Keratinocyte (primary cell): ENCODE measurements at regions not wholly inside any gene's neighbourhood (a gene's known extent, or its start where the extent isn't known, plus 50 kb on each side); places are given as distances from the start of the nearest gene placed in this dataset.
A peak's percentile ranks its signal among the peaks of the same experiment; 100 is the strongest.

Source experiments
- DNase-seq: peaks from one replicate; pipeline ENCODE4 v3.0.0-alpha.2; 2011; ENCODE audit warnings: low read depth, missing footprints, low spot score
- FAIRE-seq: peaks from 2 replicates; lab custom pipeline; 2011; peaks lifted over from hg19 to GRCh38; lab: Jason Lieb, UNC
- H2AFZ ChIP-seq: 2 replicates; pipeline ENCODE4 v1.6.0; 2012; ENCODE audit warnings: low read length, control low read depth, inconsistent platforms; ENCODE audit not compliant: control insufficient read depth
- H3K27ac ChIP-seq: 2 replicates; pipeline ENCODE4 v1.5.1; 2011; ENCODE audit warnings: low read length; ENCODE audit not compliant: control insufficient read depth, insufficient read depth
- H3K27me3 ChIP-seq: 3 replicates; pipeline ENCODE4 v1.6.0; 2011; ENCODE audit warnings: low read length; ENCODE audit not compliant: control insufficient read depth, insufficient read depth; ENCODE audit errors: extremely low read depth
- H3K36me3 ChIP-seq, 2 experiments: 2 replicates in 1 of 2; 3 replicates in 1 of 2; pipeline ENCODE4 v1.5.1; 2011; ENCODE audit warnings: low read length in 2 of 2, mild to moderate bottlenecking in 1 of 2; ENCODE audit not compliant: control insufficient read depth in 2 of 2, insufficient read depth in 2 of 2; ENCODE audit errors: extremely low read depth in 1 of 2
- H3K4me1 ChIP-seq: 3 replicates; pipeline ENCODE4 v1.5.1; 2011; ENCODE audit warnings: low read length; ENCODE audit not compliant: control insufficient read depth, insufficient read depth; ENCODE audit errors: extremely low read depth
- H3K4me2 ChIP-seq: 3 replicates; pipeline ENCODE4 v1.6.0; 2011; ENCODE audit warnings: low read depth, low read length; ENCODE audit not compliant: control insufficient read depth, insufficient read depth; ENCODE audit errors: extremely low read depth
- H3K4me3 ChIP-seq, 3 experiments: fragments of 200-600 bp in 1 of 3; sonication (generic) in 1 of 3; 2 replicates in 2 of 3; 3 replicates in 1 of 3; pipeline ENCODE4 v1.5.1; 2011 to 2016; ENCODE audit warnings: low read length in 3 of 3, mild to moderate bottlenecking in 3 of 3, control low read depth in 2 of 3, inconsistent platforms in 1 of 3, low read depth in 1 of 3, mixed read lengths in 1 of 3, mixed run types in 1 of 3, moderate library complexity in 1 of 3; ENCODE audit not compliant: control insufficient read depth in 2 of 3, insufficient read depth in 2 of 3; ENCODE audit errors: extremely low read depth in 1 of 3
- H3K79me2 ChIP-seq: 2 replicates; pipeline ENCODE4 v1.6.0; 2012; ENCODE audit warnings: low read length; ENCODE audit not compliant: control insufficient read depth, insufficient read depth
- H3K9ac ChIP-seq: 3 replicates; pipeline ENCODE4 v1.6.0; 2011; ENCODE audit warnings: low read length; ENCODE audit not compliant: control insufficient read depth, insufficient read depth; ENCODE audit errors: extremely low read depth
- H3K9me1 ChIP-seq: 3 replicates; pipeline ENCODE4 v1.6.0; 2011; ENCODE audit warnings: low read length; ENCODE audit not compliant: control insufficient read depth, insufficient read depth; ENCODE audit errors: extremely low read depth
- H3K9me3 ChIP-seq: 2 replicates; pipeline ENCODE4 v1.5.1; 2012; ENCODE audit warnings: low read depth, low read length; ENCODE audit not compliant: control insufficient read depth
- H4K20me1 ChIP-seq: 3 replicates; pipeline ENCODE4 v1.6.0; 2011; ENCODE audit warnings: low read length; ENCODE audit not compliant: control insufficient read depth, insufficient read depth; ENCODE audit errors: extremely low read depth
- EZH2 ChIP-seq: IDR thresholded peaks from one replicate; pipeline ENCODE4 v1.6.1; 2012; ENCODE audit warnings: inconsistent platforms, mild to moderate bottlenecking, low read length, moderate library complexity
- dilution Hi-C: fragments of 300-500 bp; cut with MboI; formaldehyde crosslinking; loops from one replicate; pipeline ENCODE4 v1.7.0; 2020; ENCODE audit warnings: low sequenced_read_pairs; ENCODE audit not compliant: extremely low pct_ligation_motif_present
- TF ChIP-seq, protein P1 (sequence below), 3 experiments: IDR thresholded peaks in 1 of 3; conservative IDR thresholded peaks in 1 of 3; optimal IDR thresholded peaks in 1 of 3; 2 replicates in 2 of 3; 3 replicates in 1 of 3; pipeline versions ENCODE3 to v1.5.1; 2011; ENCODE audit warnings: low read length in 3 of 3, mild to moderate bottlenecking in 3 of 3, moderate library complexity in 2 of 3, control low read depth in 1 of 3, inconsistent platforms in 1 of 3; ENCODE audit not compliant: insufficient read depth in 2 of 3; ENCODE audit errors: extremely low read depth in 1 of 3

GRCh38 chr13:37492075-37492474 is 106.5 kb downstream of the POSTN start:
- Histone ChIP-seq H3K36me3 (no peaks in the 10 kb centered on the region), H3K27ac (no peak overlapping the region), H3K9ac (no peak overlapping the region), H3K79me2 (no peaks in the 10 kb centered on the region), H4K20me1 (no peaks in the 10 kb centered on the region), H3K4me2 (no peak overlapping the region), H3K9me3 (no peaks in the 10 kb centered on the region), H3K27me3 (no peaks in the 10 kb centered on the region), H2AFZ (no peak overlapping the region), H3K4me1 (peaks cover 8% of the 10 kb centered on the region), H3K4me3 (no peak overlapping the region), H3K9me1 (no peaks in the 10 kb centered on the region)
- FAIRE-seq (peak; percentile 57), DNase-seq (no peak)
- dilution Hi-C loops, result no loop called here
- TF ChIP-seq, protein P1, sequence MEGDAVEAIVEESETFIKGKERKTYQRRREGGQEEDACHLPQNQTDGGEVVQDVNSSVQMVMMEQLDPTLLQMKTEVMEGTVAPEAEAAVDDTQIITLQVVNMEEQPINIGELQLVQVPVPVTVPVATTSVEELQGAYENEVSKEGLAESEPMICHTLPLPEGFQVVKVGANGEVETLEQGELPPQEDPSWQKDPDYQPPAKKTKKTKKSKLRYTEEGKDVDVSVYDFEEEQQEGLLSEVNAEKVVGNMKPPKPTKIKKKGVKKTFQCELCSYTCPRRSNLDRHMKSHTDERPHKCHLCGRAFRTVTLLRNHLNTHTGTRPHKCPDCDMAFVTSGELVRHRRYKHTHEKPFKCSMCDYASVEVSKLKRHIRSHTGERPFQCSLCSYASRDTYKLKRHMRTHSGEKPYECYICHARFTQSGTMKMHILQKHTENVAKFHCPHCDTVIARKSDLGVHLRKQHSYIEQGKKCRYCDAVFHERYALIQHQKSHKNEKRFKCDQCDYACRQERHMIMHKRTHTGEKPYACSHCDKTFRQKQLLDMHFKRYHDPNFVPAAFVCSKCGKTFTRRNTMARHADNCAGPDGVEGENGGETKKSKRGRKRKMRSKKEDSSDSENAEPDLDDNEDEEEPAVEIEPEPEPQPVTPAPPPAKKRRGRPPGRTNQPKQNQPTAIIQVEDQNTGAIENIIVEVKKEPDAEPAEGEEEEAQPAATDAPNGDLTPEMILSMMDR (optimal IDR thresholded peaks at IDR 0.05 in 1 of 3, IDR thresholded peaks at IDR 0.05 in 1 of 3, conservative IDR thresholded peaks at IDR 0.05 in 1 of 3; ENCODE audit: extremely low read depth in 1 of 3, insufficient read depth in 2 of 3, low read length in 3 of 3), result no peak
- TF ChIP-seq EZH2, result no peak

DNA sequence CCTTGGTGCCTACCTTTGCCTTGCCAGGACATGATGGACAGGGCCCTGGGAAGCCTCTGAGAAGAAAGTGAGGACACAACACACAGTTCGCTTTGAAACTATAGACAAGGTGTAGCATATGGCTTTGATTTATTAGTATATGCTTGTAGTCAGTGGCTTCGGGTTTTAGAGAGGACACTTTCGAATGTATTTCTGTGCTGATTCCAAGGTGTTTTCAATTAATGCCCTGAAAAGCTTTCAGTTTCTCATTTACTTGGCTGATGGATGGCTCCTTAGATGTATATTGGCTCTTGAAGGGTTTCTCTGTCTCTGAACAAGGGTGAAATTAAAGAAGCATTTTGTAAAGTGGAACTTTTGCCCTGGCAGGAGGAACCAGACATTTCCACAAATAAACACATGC is 106.9 kb downstream of the POSTN start:
- FAIRE-seq, result no peak
- Histone ChIP-seq H2AFZ (peak overlapping the region; percentile 6), H4K20me1 (no peaks in the 10 kb centered on the region), H3K9ac (no peak overlapping the region), H3K9me1 (no peaks in the 10 kb centered on the region), H3K27ac (no peak overlapping the region), H3K4me2 (no peak overlapping the region), H3K79me2 (no peaks in the 10 kb centered on the region), H3K27me3 (no peaks in the 10 kb centered on the region), H3K36me3 (no peaks in the 10 kb centered on the region), H3K9me3 (no peaks in the 10 kb centered on the region), H3K4me3 (no peak overlapping the region), H3K4me1 (peaks cover 8% of the 10 kb centered on the region)
- no peak for DNase-seq
- TF ChIP-seq, protein P1 (optimal IDR thresholded peaks at IDR 0.05 in 1 of 3, IDR thresholded peaks at IDR 0.05 in 1 of 3, conservative IDR thresholded peaks at IDR 0.05 in 1 of 3; ENCODE audit: extremely low read depth in 1 of 3, insufficient read depth in 2 of 3, low read length in 3 of 3), result no peak
- no peak for TF ChIP-seq EZH2
- dilution Hi-C loops, result no loop called here
